NCI-H2081 (cell line): ENCODE measurements at regions not wholly inside any gene's neighbourhood (a gene's known extent, or its start where the extent isn't known, plus 50 kb on each side); places are given as distances from the start of the nearest gene placed in this dataset.
"Not testable (repeated sequence)": the region's sequence is repeated elsewhere in the genome, so short reads cannot be mapped to it uniquely, and the experiment has no call there.

Experiments used
- DNase-seq, 2 experiments: peaks; one replicate each; lab custom pipeline; 2025; lab: John Stamatoyannopoulos, UW

- DNase-seq, result not testable (repeated sequence)
Measured at GRCh38 chr4:52157071-52157470, 106.0 kb downstream of the SPATA18 start.

DNA sequence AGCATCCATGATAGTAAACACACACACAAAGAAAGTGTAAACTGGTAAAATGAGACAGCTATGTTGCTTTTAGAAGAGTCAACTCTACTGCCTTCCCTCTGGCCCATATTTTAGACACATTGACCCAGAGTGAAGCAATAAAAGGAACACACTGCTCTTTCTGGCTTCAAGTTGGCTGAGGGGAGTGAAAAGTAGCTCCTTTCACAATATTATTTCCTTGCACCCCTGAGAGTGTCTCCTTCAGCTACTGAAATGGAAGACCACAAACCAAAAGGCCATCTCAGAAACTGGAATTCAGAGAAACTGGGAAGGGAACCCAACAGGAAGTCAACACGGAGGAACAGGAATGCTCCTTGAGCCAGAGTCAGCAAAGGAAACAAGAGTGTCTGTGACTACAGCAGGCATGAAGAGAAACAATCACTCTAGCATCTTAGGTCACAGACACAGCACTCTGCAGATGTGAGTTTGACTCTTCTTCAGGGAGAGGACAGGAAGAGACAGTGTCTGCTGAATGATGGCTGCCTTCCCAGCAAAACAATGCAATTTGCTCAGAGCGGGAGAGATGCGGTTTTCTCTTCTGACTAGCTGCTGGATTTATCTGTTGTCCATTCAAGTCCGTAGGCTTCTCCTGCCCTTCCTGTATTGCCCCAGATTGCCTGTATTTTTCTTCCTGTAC is 106.7 kb downstream of the SPATA18 start:
- no peak for DNase-seq

DNA sequence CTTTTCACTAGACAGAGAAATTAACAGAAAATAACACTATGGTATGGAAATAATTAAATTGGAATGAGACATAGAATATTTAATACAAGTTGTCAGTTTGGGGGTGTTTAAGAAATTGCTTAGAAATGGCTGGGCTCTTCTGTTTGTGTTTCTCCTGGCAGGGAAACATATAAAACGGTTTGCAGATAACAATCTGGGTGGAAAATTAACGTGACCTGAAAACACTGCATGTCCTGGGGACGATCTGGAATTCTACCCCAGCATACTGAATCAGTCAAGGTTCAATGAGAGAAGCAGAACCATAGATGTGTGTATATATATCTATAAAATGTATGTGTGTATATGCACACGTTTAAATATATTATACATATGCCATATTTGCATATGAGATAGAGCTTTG is 109.8 kb downstream of the SPATA18 start:
- DNase-seq, result no peak

- DNase-seq, result no peak
Measured at GRCh38 chr4:52164116-52164515, 113.0 kb downstream of the SPATA18 start.

- no peak for DNase-seq
Measured at GRCh38 chr4:52172166-52172565, 121.1 kb downstream of the SPATA18 start.

DNA sequence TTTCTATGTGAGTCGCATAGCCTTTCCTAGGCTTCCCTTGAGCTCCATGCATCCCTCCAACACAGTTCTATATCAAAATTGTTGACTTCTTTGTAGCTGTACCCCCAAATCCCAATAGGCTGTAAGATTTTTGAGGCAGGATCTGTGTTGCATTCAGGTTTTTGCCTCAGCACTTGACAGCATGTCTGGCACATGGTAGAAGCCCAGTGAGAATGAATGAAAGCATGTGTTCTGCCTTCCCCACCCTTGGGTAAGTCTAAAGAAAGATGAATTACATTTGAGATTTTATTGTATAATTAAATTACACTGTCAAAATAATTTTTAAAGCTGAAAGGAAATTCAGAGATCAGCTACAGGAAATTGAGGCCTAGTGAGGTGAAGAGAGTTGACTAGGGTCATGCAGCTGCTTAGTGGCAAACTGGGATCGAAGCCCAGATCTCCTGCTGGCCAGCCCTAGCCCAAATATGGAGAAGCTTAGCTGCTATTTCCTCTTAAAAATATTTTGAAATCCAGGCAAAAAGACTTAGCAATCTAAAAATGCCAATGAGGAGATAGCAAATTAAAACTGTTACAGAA is 122.5 kb downstream of the SPATA18 start:
- no peak for DNase-seq

DNA sequence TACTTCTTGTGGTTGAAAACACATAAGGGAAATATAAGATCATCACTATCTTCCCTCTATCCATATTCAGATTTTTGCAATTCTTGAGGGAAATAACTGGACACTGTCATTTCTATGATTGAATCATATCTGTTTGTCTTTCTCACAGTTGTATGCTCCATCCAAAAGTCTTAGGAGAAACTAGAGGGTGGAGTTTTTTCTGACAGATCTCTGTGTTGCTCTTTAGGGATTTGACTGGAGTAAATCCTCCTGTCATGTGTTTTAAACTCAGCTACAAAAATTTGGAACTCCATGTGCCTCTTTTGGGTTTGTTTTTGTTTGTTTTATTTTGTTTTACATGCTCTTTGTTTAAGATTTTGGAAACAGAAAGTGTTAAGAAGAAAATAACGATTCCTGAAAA is 136.5 kb downstream of the SPATA18 start:
- DNase-seq, result no peak

GRCh38 chr4:52192001-52192400 is 140.9 kb downstream of the SPATA18 start:
- DNase-seq, result no peak

GRCh38 chr4:52192721-52193135 is 141.6 kb downstream of the SPATA18 start:
- no peak for DNase-seq

GRCh38 chr4:52195869-52196268 is 144.8 kb downstream of the SPATA18 start:
- DNase-seq, result no peak

- no peak for DNase-seq
Measured at GRCh38 chr4:52196606-52197130, 145.6 kb downstream of the SPATA18 start.

GRCh38 chr4:52197306-52197705 is 146.2 kb downstream of the SPATA18 start:
- DNase-seq, result no peak

GRCh38 chr4:52198294-52198693 is 147.2 kb downstream of the SPATA18 start:
- no peak for DNase-seq

- no peak for DNase-seq
Measured at GRCh38 chr4:52199574-52200338, 148.7 kb downstream of the SPATA18 start.

DNA sequence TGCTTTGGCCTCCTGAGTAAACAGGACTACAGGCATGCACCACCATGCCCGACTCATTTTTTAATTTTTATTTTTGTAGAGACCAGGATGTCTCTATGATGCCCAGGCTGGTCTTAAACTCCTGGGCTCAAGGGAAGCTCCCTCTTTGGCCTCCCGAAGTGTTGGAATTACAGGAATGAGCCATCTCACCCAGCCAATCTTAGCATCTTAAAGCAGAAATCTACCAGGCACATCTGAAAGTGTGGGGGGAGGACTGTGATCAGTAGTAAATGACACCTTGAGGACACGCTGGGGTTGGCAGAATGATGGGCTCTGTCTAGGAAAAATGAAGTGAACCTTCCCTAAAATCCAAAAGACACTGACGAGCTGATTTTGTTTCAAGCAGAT is 149.2 kb downstream of the SPATA18 start:
- DNase-seq, result no peak

GRCh38 chr4:52201715-52202114 is 150.6 kb downstream of the SPATA18 start:
- no peak for DNase-seq

DNA sequence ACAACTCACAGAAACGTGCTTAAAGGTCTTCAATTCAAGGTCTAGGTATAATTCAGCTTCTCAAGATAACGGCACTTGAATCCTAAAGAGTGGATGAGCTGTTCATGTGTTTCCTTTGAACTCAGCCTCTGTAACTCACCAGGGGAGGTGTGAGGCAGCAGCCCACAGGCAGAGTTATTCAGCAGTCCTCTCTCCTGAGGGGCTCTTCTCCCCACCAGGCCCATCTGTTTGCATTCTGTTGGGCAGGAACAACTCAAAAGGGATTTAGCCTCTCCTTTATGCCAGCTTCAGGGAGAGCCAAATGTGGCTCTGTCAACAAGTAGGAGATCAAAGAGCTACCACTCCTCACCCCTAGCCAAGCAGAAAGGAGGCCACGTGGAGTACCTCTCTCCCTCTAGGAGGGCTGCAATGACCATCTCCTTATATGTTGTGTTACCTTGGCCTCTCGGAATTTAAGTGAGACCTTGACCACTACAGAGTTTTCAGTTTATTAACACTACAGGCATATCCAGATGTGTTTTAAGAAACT is 151.2 kb downstream of the SPATA18 start:
- no peak for DNase-seq

DNA sequence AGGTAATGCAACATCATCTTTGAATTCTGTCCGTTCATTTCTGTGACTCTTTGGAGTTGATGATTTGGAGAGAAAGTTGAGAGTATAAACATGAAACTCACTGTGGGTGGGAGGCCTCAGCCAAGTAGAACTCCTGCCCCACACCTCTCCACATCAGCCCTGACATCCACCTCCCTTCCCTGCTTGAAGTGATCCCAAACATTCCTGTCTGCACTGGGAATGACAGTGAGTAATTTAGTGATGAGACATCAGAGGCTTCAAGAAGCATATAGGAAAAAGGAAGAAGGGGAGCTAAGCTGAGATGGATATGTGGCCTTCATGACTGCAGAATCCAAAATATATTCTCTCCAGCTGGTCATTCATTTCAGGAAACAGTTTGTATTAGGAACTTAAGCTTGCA is 151.8 kb downstream of the SPATA18 start:
- DNase-seq, result no peak

GRCh38 chr4:52203351-52203750 is 152.2 kb downstream of the SPATA18 start:
- no peak for DNase-seq

- DNase-seq, result no peak
Measured at GRCh38 chr4:52204921-52205320, 153.8 kb downstream of the SPATA18 start.

DNA sequence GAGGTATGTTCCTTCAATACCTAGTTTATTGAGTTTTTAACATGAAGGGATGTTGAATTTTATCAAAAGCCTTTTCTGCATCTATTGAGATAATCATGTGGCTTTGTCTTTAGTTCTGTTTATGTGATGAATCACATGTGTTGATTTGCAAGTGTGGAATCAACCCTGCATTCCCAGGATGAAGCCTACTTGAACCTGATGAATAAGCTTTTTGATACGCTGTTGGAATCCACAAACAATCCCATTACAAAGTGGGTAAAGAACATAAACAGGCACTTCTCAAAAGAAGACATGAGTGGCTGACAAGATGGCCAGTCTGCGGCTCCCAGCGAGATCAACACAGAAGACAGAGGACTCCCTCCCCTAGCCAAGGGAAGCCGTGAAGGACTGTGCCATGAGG is 156.0 kb downstream of the SPATA18 start:
- DNase-seq, result not testable (repeated sequence)

- DNase-seq, result no peak
Measured at GRCh38 chr4:52212702-52213101, 161.6 kb downstream of the SPATA18 start.

DNA sequence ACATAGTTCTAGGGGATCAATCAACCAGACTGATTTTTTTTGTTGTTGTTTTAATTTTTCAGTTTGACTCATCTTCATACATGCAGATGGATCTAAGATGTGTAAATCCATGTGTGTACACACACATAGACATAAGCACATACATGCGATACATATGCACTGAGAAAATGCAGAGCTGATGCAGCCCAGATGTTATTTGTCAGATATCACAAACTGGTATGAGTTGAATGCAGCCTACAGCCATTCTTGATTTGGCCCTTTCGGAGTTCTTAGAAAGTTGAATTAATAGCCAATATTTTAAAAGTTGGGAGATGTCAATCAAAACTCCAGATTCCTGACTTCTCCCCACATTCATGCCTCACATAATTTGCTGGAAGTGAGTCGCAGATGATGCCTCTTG is 180.4 kb downstream of the SPATA18 start:
- DNase-seq, result no peak
